MCF 10A (cell line): ENCODE measurements at regions not wholly inside any gene's neighbourhood (a gene's known extent, or its start where the extent isn't known, plus 50 kb on each side); places are given as distances from the start of the nearest gene placed in this dataset.

Source experiments
- BruUV-seq: library from RNA; stranded (reverse); fragments of 400-500 nt; replicated peaks from 2 replicates; lab custom pipeline; 2021; lab: Mats Ljungman, UMichigan
- CTCF ChIA-PET: fragments of 300-600 bp; sonication (Branson Sonifier 250); formaldehyde crosslinking; extraction: SDS; loops from one replicate; lab custom pipeline; 2021; ENCODE audit warnings: antibody characterized with exemption, inconsistent platforms; lab: Yijun Ruan, JAX
- POLR2A ChIA-PET: fragments of 300-600, 350-650 bp; sonication (Branson Sonifier 250); formaldehyde crosslinking; extraction: SDS; loops from one replicate; lab custom pipeline; 2020; ENCODE audit warnings: antibody characterized with exemption, inconsistent platforms; lab: Yijun Ruan, JAX
- DNase-seq: peaks from one replicate; pipeline ENCODE4 v3.0.0-alpha.2; 2018; ENCODE audit not compliant: unreplicated experiment
- H3K27ac Mint-ChIP-seq: one replicate; pipeline ENCODE4 v1.8.0; 2022; ENCODE audit warnings: mild to moderate bottlenecking, low read depth, mixed read lengths; ENCODE audit not compliant: unreplicated experiment
- H3K27me3 Mint-ChIP-seq: one replicate; pipeline ENCODE4 v1.8.0; 2022; ENCODE audit warnings: mixed read lengths; ENCODE audit not compliant: insufficient read depth, unreplicated experiment
- H3K36me3 Mint-ChIP-seq: one replicate; pipeline ENCODE4 v1.8.0; 2022; ENCODE audit warnings: mild to moderate bottlenecking, moderate library complexity, mixed read lengths; ENCODE audit not compliant: insufficient read depth, unreplicated experiment
- H3K4me1 Mint-ChIP-seq: one replicate; pipeline ENCODE4 v1.8.0; 2022; ENCODE audit warnings: mixed read lengths; ENCODE audit not compliant: insufficient read depth, unreplicated experiment
- H3K4me3 Mint-ChIP-seq: one replicate; pipeline ENCODE4 v1.8.0; 2022; ENCODE audit warnings: mild to moderate bottlenecking, moderate library complexity, mixed read lengths; ENCODE audit not compliant: unreplicated experiment
- H3K9me3 Mint-ChIP-seq: one replicate; pipeline ENCODE4 v1.8.0; 2022; ENCODE audit warnings: mixed read lengths; ENCODE audit not compliant: unreplicated experiment
- intact Hi-C: fragments of 100-400 bp; cut with micrococcal nuclease; formaldehyde crosslinking; loops from 2 replicates; pipeline ENCODE4 v1.14.1; 2022
- TF ChIP-seq, protein P1 (sequence below): fragments of 200-600 bp; IDR thresholded peaks from one replicate; pipeline ENCODE4 v1.8.0; 2022; ENCODE audit warnings: antibody characterized with exemption, mild to moderate bottlenecking; ENCODE audit not compliant: unreplicated experiment

- Mint-ChIP-seq H3K4me3 (no peak overlapping the region), H3K27me3 (no peaks in the 10 kb centered on the region), H3K4me1 (no peaks in the 10 kb centered on the region), H3K27ac (no peak overlapping the region), H3K9me3 (peaks cover 6% of the 10 kb centered on the region), H3K36me3 (no peaks in the 10 kb centered on the region)
- ChIA-PET POLR2A (no interaction called here), CTCF (interaction anchor here (0.6 to 0.7 kb wide), 2 partner anchors 170 to 1705 kb away, joined by 3 read pairs; no protein-coding TSS in a partner anchor)
- DNase-seq, result no peak
- TF ChIP-seq, protein P1, sequence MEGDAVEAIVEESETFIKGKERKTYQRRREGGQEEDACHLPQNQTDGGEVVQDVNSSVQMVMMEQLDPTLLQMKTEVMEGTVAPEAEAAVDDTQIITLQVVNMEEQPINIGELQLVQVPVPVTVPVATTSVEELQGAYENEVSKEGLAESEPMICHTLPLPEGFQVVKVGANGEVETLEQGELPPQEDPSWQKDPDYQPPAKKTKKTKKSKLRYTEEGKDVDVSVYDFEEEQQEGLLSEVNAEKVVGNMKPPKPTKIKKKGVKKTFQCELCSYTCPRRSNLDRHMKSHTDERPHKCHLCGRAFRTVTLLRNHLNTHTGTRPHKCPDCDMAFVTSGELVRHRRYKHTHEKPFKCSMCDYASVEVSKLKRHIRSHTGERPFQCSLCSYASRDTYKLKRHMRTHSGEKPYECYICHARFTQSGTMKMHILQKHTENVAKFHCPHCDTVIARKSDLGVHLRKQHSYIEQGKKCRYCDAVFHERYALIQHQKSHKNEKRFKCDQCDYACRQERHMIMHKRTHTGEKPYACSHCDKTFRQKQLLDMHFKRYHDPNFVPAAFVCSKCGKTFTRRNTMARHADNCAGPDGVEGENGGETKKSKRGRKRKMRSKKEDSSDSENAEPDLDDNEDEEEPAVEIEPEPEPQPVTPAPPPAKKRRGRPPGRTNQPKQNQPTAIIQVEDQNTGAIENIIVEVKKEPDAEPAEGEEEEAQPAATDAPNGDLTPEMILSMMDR, result no peak
- intact Hi-C loops, result no loop called here
- no TSS peak for BruUV-seq
These were observed 748.2 kb upstream of the SLITRK1 start for GRCh38 chr13:84630476-84630875.

DNA sequence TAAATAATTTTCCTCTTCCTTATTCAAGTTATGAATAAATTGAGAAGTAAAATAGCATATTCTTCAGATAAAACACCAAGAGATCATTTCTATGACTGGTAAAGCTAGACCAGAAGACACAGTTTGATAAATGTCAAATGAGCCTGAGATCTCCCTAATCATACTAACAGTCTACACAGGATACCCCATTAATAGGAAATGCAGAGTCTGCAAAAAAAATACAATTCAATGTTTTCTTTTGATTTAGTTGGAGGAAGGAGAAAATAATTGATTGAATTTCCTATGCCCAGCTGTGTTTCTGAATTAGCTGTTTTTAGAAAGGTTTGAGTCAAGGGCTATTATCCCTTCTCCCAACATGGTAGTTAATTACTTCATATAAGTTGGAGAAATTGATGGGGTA is 734.6 kb upstream of the SLITRK1 start:
- POLR2A ChIA-PET, result no interaction called here
- H3K9me3 Mint-ChIP-seq, result no peaks in the 10 kb centered on the region
- TF ChIP-seq, protein P1, result no peak
- no peaks in the 10 kb centered on the region for H3K36me3 Mint-ChIP-seq
- H3K4me3 Mint-ChIP-seq, result no peak overlapping the region
- intact Hi-C loops, result no loop called here
- no peaks in the 10 kb centered on the region for H3K27me3 Mint-ChIP-seq
- H3K4me1 Mint-ChIP-seq, result no peaks in the 10 kb centered on the region
- DNase-seq, result no peak
- no TSS peak for BruUV-seq
- CTCF ChIA-PET, result no interaction called here
- H3K27ac Mint-ChIP-seq, result no peak overlapping the region

- ChIA-PET POLR2A (interaction anchor here (0.7 kb wide), 1 partner anchor 760 kb away, joined by 3 read pairs; no protein-coding TSS in a partner anchor), CTCF (no interaction called here)
- Mint-ChIP-seq H3K4me1 (peaks cover 21% of the 10 kb centered on the region), H3K27me3 (no peaks in the 10 kb centered on the region), H3K36me3 (no peaks in the 10 kb centered on the region), H3K27ac (no peak overlapping the region), H3K4me3 (no peak overlapping the region), H3K9me3 (no peaks in the 10 kb centered on the region)
- TF ChIP-seq, protein P1, result no peak
- intact Hi-C loops, result no loop called here
- no TSS peak for BruUV-seq
- DNase-seq, result peak; percentile 32
These were observed 727.4 kb upstream of the SLITRK1 start for GRCh38 chr13:84609716-84610115.

DNA sequence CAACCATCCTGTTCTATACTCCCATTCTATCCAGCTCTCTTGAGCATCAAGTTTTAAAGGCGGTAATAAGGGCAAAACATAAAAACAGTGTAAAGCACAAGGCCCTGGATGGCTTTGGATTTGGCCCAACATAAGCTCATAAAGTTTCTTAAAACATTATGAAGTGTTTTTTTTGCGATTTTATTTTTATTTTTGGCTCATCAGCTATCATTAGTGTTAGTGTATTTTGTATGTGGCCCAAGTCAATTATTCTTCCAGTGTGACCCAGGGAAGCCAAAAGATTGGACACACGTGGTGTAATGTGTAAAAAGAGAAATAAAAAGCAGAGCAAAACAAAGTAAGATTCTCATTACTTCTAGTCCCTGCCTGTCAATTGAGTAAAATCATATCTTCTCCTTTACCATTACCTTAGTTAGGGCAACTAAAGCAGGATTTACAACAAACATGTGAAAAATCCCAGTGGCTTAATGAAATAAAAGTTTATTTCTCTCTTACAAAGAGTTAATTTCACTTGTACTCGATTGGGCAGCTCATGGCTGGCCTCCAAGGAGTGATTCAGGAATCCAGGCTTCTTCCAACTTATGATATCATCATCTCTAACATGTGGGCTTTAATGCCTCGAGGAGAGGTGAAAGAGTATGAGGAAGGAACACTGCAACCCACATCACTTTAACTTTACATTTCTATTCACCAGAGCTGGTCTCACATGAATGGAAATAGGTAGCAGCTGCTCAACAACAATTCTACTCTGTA is 725.2 kb upstream of the SLITRK1 start:
- intact Hi-C loops, result no loop called here
- CTCF ChIA-PET, result interaction anchor here (0.6 kb wide), 1 partner anchor 358 kb away, joined by 3 read pairs; no protein-coding TSS in a partner anchor
- Mint-ChIP-seq H3K27ac (no peak overlapping the region), H3K9me3 (no peaks in the 10 kb centered on the region), H3K4me1 (peaks cover 21% of the 10 kb centered on the region), H3K4me3 (no peak overlapping the region), H3K27me3 (no peaks in the 10 kb centered on the region), H3K36me3 (peaks cover 4% of the 10 kb centered on the region)
- DNase-seq, result peak; percentile 76
- TF ChIP-seq, protein P1, result no peak
- BruUV-seq, result no TSS peak
- POLR2A ChIA-PET, result no interaction called here
